HEK293 (cell line): ENCODE measurements at regions not wholly inside any gene's neighbourhood (a gene's known extent, or its start where the extent isn't known, plus 50 kb on each side); places are given as distances from the start of the nearest gene placed in this dataset.

ENCODE experiments used
- CTCF ChIA-PET: fragments of 350-600 bp; formaldehyde crosslinking; extraction: SDS; loops from one replicate; lab custom pipeline; 2021; ENCODE audit warnings: antibody characterized with exemption; lab: Yijun Ruan, JAX
- POLR2A ChIA-PET: fragments of 300-600 bp; formaldehyde crosslinking; extraction: SDS; loops from one replicate; lab custom pipeline; 2020; ENCODE audit warnings: antibody characterized with exemption, inconsistent platforms; lab: Yijun Ruan, JAX
- H3K27ac ChIP-seq: fragments of 200-500 bp; sonication (Bioruptor generic); 2 replicates; pipeline ENCODE4 v1.5.1; 2014; ENCODE audit warnings: low read depth, low read length, control low read depth, inconsistent platforms; ENCODE audit errors: extremely low read depth
- H3K36me3 ChIP-seq, 2 experiments: fragments of 200-500 bp in 1 of 2; sonication (Bioruptor generic) in 1 of 2; 1 replicate in 1 of 2; 2 replicates in 1 of 2; pipeline ENCODE4 v1.5.1; 2014 to 2017; ENCODE audit warnings: inconsistent platforms in 2 of 2, low read length in 2 of 2; ENCODE audit not compliant: control insufficient read depth in 2 of 2, insufficient read depth in 1 of 2
- H3K4me1 ChIP-seq: fragments of 200-500 bp; sonication (Bioruptor generic); 2 replicates; pipeline ENCODE4 v1.5.1; 2014; ENCODE audit warnings: mild to moderate bottlenecking, low read length, inconsistent platforms; ENCODE audit not compliant: control insufficient read depth, insufficient read depth
- H3K4me3 ChIP-seq: 2 replicates; pipeline ENCODE4 v1.5.1; 2011; ENCODE audit warnings: low read depth, mild to moderate bottlenecking, control low read depth, low read length, moderate library complexity
- H3K9me3 ChIP-seq: fragments of 200-500 bp; sonication (Bioruptor generic); 2 replicates; pipeline ENCODE4 v1.5.1; 2014; ENCODE audit warnings: low read depth, low read length, inconsistent platforms; ENCODE audit not compliant: control insufficient read depth, insufficient read depth
- ATF2 ChIP-seq: fragments of 450-650 bp; formaldehyde crosslinking; IDR thresholded peaks from 2 replicates; pipeline ENCODE4 v1.5.1; 2016; ENCODE audit warnings: missing biosample characterization, missing genetic modification characterization, low read depth
- BCL11A ChIP-seq: fragments of 450-650 bp; formaldehyde crosslinking; IDR thresholded peaks from 2 replicates; pipeline ENCODE4 v1.5.1; 2016; ENCODE audit warnings: low read depth, missing biosample characterization, missing genetic modification characterization
- BCL11B ChIP-seq: fragments of 450-650 bp; formaldehyde crosslinking; IDR thresholded peaks from 2 replicates; pipeline ENCODE4 v1.5.1; 2016; ENCODE audit warnings: low read depth, missing biosample characterization, missing genetic modification characterization
- GLI2 ChIP-seq: fragments of 450-650 bp; formaldehyde crosslinking; IDR thresholded peaks from 2 replicates; pipeline ENCODE4; 2017; ENCODE audit warnings: missing biosample characterization, missing genetic modification characterization, low read depth, borderline replicate concordance
- IKZF3 ChIP-seq: fragments of 450-650 bp; IDR thresholded peaks from 2 replicates; pipeline ENCODE4 v1.5.0; 2018; ENCODE audit warnings: missing biosample characterization, mild to moderate bottlenecking, missing genetic modification characterization, moderate library complexity
- KLF1 ChIP-seq: fragments of 450-650 bp; formaldehyde crosslinking; IDR thresholded peaks from 2 replicates; pipeline ENCODE4 v1.5.1; 2016; ENCODE audit warnings: missing biosample characterization, missing genetic modification characterization
- ZBTB44 ChIP-seq: fragments of 450-650 bp; IDR thresholded peaks from 2 replicates; pipeline ENCODE4 v1.5.1; 2018; ENCODE audit warnings: missing biosample characterization, mild to moderate bottlenecking, missing genetic modification characterization
- ZFHX2 ChIP-seq: fragments of 450-650 bp; formaldehyde crosslinking; conservative IDR thresholded peaks from 2 replicates; pipeline ENCODE4 v1.5.1; 2016; ENCODE audit warnings: missing biosample characterization, missing genetic modification characterization
- ZNF112 ChIP-seq: fragments of 450-650 bp; formaldehyde crosslinking; IDR thresholded peaks from 2 replicates; pipeline ENCODE4 v1.5.0; 2017; ENCODE audit warnings: missing biosample characterization, missing genetic modification characterization
- ZNF140 ChIP-seq: fragments of 450-650 bp; formaldehyde crosslinking; IDR thresholded peaks from 2 replicates; pipeline ENCODE4 v1.5.1; 2016; ENCODE audit warnings: missing biosample characterization, missing genetic modification characterization
- ZNF18 ChIP-seq: fragments of 450-650 bp; formaldehyde crosslinking; IDR thresholded peaks from 2 replicates; pipeline ENCODE4 v1.5.1; 2016; ENCODE audit warnings: missing biosample characterization, missing genetic modification characterization
- ZNF184 ChIP-seq: fragments of 450-650 bp; IDR thresholded peaks from 2 replicates; pipeline ENCODE4 v1.5.1; 2018; ENCODE audit warnings: missing biosample characterization, mild to moderate bottlenecking, missing genetic modification characterization
- ZNF19 ChIP-seq: fragments of 450-650 bp; formaldehyde crosslinking; IDR thresholded peaks from 2 replicates; pipeline ENCODE4; 2016; ENCODE audit warnings: missing biosample characterization, missing genetic modification characterization, low read depth
- ZNF221 ChIP-seq: fragments of 450-650 bp; formaldehyde crosslinking; IDR thresholded peaks from 2 replicates; pipeline ENCODE4 v1.5.1; 2017; ENCODE audit warnings: missing biosample characterization, missing genetic modification characterization, borderline replicate concordance
- ZNF292 ChIP-seq: fragments of 450-650 bp; formaldehyde crosslinking; IDR thresholded peaks from 2 replicates; pipeline ENCODE4 v1.5.1; 2016; ENCODE audit warnings: low read depth, missing biosample characterization, missing genetic modification characterization, borderline replicate concordance
- ZNF391 ChIP-seq: fragments of 450-650 bp; formaldehyde crosslinking; IDR thresholded peaks from 2 replicates; pipeline ENCODE4 v1.5.1; 2016; ENCODE audit warnings: low read depth, missing biosample characterization, missing genetic modification characterization, borderline replicate concordance
- ZNF488 ChIP-seq: fragments of 450-650 bp; formaldehyde crosslinking; IDR thresholded peaks from 2 replicates; pipeline ENCODE4 v1.5.1; 2016; ENCODE audit warnings: missing biosample characterization, missing genetic modification characterization
- ZNF513 ChIP-seq: fragments of 450-650 bp; IDR thresholded peaks from 2 replicates; pipeline ENCODE4 v1.5.1; 2018; ENCODE audit warnings: missing biosample characterization, missing genetic modification characterization
- ZNF585B ChIP-seq: fragments of 450-650 bp; formaldehyde crosslinking; IDR thresholded peaks from 2 replicates; pipeline ENCODE4 v1.5.1; 2016; ENCODE audit warnings: missing biosample characterization, missing genetic modification characterization
- ZNF610 ChIP-seq: fragments of 450-650 bp; formaldehyde crosslinking; IDR thresholded peaks from 2 replicates; pipeline ENCODE4 v1.5.1; 2016; ENCODE audit warnings: missing biosample characterization, missing genetic modification characterization, borderline replicate concordance

GRCh38 chr6:169164451-169164850, 89.2 kb downstream of the THBS2 start:
- Histone ChIP-seq H3K4me1 (no peaks in the 10 kb centered on the region), H3K9me3 (no peaks in the 10 kb centered on the region), H3K27ac (no peak overlapping the region), H3K36me3 (no peaks in the 10 kb centered on the region), H3K4me3 (no peak overlapping the region)
- ChIA-PET CTCF (interaction anchor here (1.2 kb wide), 1 partner anchor 162 kb away, joined by 4 read pairs; no protein-coding TSS in a partner anchor), POLR2A (no interaction called here)
- TF ChIP-seq KLF1 (tag by site-specific recombination) (no peak), ZBTB44 (tag by site-specific recombination) (no peak), ZFHX2 (tag by site-specific recombination) (no peak), BCL11A (no peak), ZNF19 (no peak), ZNF184 (tag by site-specific recombination) (no peak), ZNF292 (no peak), ZNF610 (peak; percentile 99), ZNF513 (tag by site-specific recombination) (no peak)

- CTCF ChIA-PET = interaction anchor here (1.2 kb wide), 1 partner anchor 163 kb away, joined by 4 read pairs; no protein-coding TSS in a partner anchor
- H3K27ac ChIP-seq = no peak overlapping the region
- no peaks in the 10 kb centered on the region for H3K9me3 ChIP-seq
- H3K4me3 ChIP-seq = no peak overlapping the region
- no peaks in the 10 kb centered on the region for H3K4me1 ChIP-seq
- no peak for TF ChIP-seq IKZF3 (tag by site-specific recombination)
- no peak for TF ChIP-seq ZNF391 (tag by site-specific recombination)
- TF ChIP-seq ZNF585B (tag by site-specific recombination) = no peak
- TF ChIP-seq ZNF18 = peak; percentile 95
- H3K36me3 ChIP-seq = no peaks in the 10 kb centered on the region
- POLR2A ChIA-PET = no interaction called here
Measured at GRCh38 chr6:169163411-169163901, 90.2 kb downstream of the THBS2 start.

- no peak overlapping the region for H3K4me3 ChIP-seq
- no peaks in the 10 kb centered on the region for H3K4me1 ChIP-seq
- no peak for TF ChIP-seq ZNF488 (tag by site-specific recombination)
- no peak for TF ChIP-seq ZNF140 (tag by site-specific recombination)
- no peak for TF ChIP-seq BCL11B
- TF ChIP-seq ZNF221 (tag by site-specific recombination) = no peak
- TF ChIP-seq GLI2 (tag by site-specific recombination) = no peak
- no peak for TF ChIP-seq ZNF112 (tag by site-specific recombination)
- no peak for TF ChIP-seq ATF2 (tag by site-specific recombination)
- TF ChIP-seq, all 188 proteins: peak for 0
- POLR2A ChIA-PET = no interaction called here
- no peak overlapping the region for H3K27ac ChIP-seq
- H3K9me3 ChIP-seq = no peaks in the 10 kb centered on the region
- no peaks in the 10 kb centered on the region for H3K36me3 ChIP-seq
- CTCF ChIA-PET = no interaction called here
Measured at GRCh38 chr6:169162752-169163407, 90.8 kb downstream of the THBS2 start.
